AG04450 (cell line): ENCODE measurements at regions not wholly inside any gene's neighbourhood (a gene's known extent, or its start where the extent isn't known, plus 50 kb on each side); places are given as distances from the start of the nearest gene placed in this dataset.

Experiments
- CTCF ChIA-PET: fragments of 300-600, 350-600 bp; formaldehyde crosslinking; extraction: SDS; loops from one replicate; lab custom pipeline; 2022; ENCODE audit warnings: antibody characterized with exemption, inconsistent platforms; lab: Charles Lee
- POLR2A ChIA-PET: fragments of 350-600 bp; formaldehyde crosslinking; extraction: SDS; loops from one replicate; lab custom pipeline; 2021; ENCODE audit warnings: antibody characterized with exemption, inconsistent platforms; lab: Yijun Ruan, JAX
- DNase-seq: peaks from one replicate; pipeline ENCODE4 v3.0.0-alpha.2; 2011; ENCODE audit warnings: low read depth, low spot score
- H3K27ac ChIP-seq: one replicate; pipeline ENCODE4 v1.5.1; 2012; ENCODE audit warnings: low read depth, low read length, control low read depth
- H3K27me3 ChIP-seq: one replicate; pipeline ENCODE4 v1.6.0; 2012; ENCODE audit warnings: low read length; ENCODE audit not compliant: control insufficient read depth, insufficient read depth
- H3K4me3 ChIP-seq: 2 replicates; pipeline ENCODE4 v1.5.1; 2011; ENCODE audit warnings: mild to moderate bottlenecking, low read depth, low read length, control low read depth
- H3K9me3 ChIP-seq: 2 replicates; pipeline ENCODE4 v1.5.1; 2012; ENCODE audit warnings: low read length; ENCODE audit not compliant: control insufficient read depth, insufficient read depth
- TF ChIP-seq, protein P1 (sequence below): IDR thresholded peaks from 2 replicates; pipeline ENCODE4 v1.5.1; 2011; ENCODE audit warnings: low read depth, low read length, control low read depth, inconsistent platforms

DNA sequence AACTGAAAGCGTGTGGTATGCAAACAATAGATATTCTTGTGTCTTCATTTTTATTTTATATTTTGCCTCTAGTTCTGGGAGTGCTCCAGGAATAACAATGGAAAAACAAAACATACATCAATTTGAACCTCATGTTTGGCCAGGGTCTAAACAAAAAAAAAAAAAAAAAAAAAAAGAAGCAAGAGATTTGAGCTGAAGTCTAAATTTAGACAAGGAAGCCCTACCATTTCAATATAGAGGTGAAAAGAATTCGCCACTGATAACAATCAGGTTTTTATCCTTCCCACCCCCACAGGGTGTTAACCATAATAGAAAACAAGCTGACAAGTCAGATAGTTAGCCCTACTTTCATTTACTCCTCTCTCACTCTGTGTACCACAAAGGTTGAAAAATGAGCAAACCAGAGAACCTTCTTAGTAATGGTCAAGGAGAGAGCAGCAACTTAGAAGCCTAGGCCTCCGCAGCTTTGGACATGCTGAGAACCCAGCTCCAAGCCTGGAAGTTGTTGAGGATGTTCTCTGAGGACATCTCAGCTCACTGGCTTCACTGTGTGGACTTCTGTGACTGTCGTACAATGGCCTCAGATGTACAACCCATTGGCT lies 118.2 kb upstream of the HMHB1 start:
- POLR2A ChIA-PET = no interaction called here
- CTCF ChIA-PET = no interaction called here
- DNase-seq = no peak
- no peaks in the 10 kb centered on the region for H3K9me3 ChIP-seq
- H3K4me3 ChIP-seq = no peak overlapping the region
- no peaks in the 10 kb centered on the region for H3K27me3 ChIP-seq
- no peak overlapping the region for H3K27ac ChIP-seq
- TF ChIP-seq, protein P1, sequence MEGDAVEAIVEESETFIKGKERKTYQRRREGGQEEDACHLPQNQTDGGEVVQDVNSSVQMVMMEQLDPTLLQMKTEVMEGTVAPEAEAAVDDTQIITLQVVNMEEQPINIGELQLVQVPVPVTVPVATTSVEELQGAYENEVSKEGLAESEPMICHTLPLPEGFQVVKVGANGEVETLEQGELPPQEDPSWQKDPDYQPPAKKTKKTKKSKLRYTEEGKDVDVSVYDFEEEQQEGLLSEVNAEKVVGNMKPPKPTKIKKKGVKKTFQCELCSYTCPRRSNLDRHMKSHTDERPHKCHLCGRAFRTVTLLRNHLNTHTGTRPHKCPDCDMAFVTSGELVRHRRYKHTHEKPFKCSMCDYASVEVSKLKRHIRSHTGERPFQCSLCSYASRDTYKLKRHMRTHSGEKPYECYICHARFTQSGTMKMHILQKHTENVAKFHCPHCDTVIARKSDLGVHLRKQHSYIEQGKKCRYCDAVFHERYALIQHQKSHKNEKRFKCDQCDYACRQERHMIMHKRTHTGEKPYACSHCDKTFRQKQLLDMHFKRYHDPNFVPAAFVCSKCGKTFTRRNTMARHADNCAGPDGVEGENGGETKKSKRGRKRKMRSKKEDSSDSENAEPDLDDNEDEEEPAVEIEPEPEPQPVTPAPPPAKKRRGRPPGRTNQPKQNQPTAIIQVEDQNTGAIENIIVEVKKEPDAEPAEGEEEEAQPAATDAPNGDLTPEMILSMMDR = no peak

DNA sequence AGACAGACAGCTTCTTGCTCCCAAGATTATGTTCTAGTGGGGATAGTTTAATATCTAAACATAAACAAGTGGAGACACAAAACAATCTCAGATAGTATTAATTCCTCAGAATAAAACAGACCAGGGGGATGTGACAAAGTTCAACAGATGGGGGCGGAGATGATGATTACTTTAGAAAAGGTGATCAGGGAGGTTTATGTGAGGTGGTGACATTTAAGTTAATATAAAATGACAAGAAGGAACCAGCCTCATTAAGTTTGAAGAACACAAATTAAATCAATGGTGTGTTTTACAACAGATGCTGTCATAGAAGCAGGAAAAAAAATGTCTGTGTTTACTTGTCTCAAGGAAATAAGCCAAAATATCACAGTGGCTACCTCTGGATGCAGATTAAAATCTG lies 119.6 kb upstream of the HMHB1 start:
- TF ChIP-seq, protein P1 = no peak
- Histone ChIP-seq H3K4me3 (no peak overlapping the region), H3K27ac (no peak overlapping the region), H3K9me3 (no peaks in the 10 kb centered on the region), H3K27me3 (no peaks in the 10 kb centered on the region)
- POLR2A ChIA-PET = no interaction called here
- no peak for DNase-seq
- CTCF ChIA-PET = no interaction called here

DNA sequence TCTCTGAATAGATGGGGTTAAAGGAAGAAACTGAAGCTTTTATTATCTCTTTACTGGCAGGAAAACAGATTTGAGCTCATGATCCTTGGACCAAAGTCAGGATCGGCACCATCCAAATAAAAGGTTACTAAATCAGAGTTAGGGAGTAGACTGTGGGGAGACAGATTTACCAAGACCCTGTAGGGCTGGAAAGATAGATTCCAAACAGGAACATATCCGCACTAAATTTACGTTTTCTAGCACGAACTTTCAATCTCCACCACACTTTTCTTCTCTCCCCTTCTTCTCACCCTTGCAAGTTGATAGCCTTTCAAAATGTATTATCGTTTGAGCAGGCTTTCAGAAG lies 120.0 kb upstream of the HMHB1 start:
- Histone ChIP-seq H3K27me3 (no peaks in the 10 kb centered on the region), H3K27ac (no peak overlapping the region), H3K4me3 (no peak overlapping the region), H3K9me3 (no peaks in the 10 kb centered on the region)
- CTCF ChIA-PET = no interaction called here
- TF ChIP-seq, protein P1 = no peak
- no peak for DNase-seq
- POLR2A ChIA-PET = no interaction called here

DNA sequence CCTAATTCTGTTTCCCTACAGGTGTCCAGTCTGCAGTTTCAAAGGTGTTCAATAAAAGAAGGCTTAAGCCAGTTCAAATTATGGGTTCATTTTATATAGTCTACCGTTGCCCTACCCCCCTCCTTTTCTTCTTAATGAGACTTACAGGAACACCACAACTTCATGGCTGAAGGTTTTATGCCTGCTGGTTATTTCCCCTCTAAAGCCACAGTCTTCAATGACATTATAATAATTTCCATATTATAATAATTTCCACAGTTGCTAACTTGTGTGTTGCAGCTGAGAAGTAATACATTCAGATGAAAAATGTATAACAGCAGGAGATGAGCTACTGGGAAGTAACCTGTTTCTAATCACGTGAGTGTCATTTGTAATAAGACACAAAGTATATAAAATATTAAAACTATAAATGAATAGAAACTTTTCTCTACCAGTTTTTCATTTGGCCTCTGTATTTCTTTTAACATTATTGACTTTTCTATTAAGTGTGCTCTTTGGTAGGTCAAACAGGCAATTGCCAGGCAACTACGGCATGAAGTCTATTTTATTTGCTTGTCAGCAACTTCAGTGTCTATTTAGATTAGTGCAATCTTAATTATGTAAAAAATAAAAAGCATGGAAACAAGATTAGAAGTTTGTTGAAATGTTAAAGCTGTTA lies 120.5 kb upstream of the HMHB1 start:
- POLR2A ChIA-PET = no interaction called here
- no peak overlapping the region for H3K27ac ChIP-seq
- CTCF ChIA-PET = no interaction called here

DNA sequence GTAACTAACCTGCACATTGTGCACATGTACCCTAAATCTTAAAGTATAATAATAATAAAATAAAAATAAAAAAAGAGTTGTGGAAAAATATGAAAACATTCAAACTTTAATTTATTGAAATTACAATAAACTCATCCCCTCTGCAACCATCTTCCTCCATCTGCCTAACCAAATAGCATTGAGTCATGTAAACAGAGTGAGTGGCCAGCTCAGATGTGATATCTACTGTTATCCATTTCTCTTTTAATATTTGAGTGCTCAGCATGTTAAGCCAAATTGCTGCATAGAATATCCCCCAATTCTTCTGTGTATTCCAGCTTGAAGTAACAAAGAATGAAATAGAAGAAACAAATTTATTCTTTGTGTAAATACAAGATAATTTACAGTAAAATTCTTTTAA lies 124.4 kb upstream of the HMHB1 start:
- H3K4me3 ChIP-seq = no peak overlapping the region
- no peaks in the 10 kb centered on the region for H3K9me3 ChIP-seq
- TF ChIP-seq, protein P1 = no peak
- H3K27ac ChIP-seq = no peak overlapping the region
- ChIA-PET CTCF (no interaction called here), POLR2A (interaction anchor here (0.7 kb wide), 1 partner anchor 71 kb away, joined by 3 read pairs; no protein-coding TSS in a partner anchor)
- no peak for DNase-seq
- no peaks in the 10 kb centered on the region for H3K27me3 ChIP-seq

More for the DNA sequence above, 120.5 kb upstream of the HMHB1 start:
- Histone ChIP-seq H3K4me3 (no peak overlapping the region), H3K27me3 (no peaks in the 10 kb centered on the region), H3K9me3 (no peaks in the 10 kb centered on the region)
- TF ChIP-seq, protein P1 = no peak
- no peak for DNase-seq
